Smooth muscle cell of the brain vasculature (primary cell): ENCODE measurements at regions not wholly inside any gene's neighbourhood (a gene's known extent, or its start where the extent isn't known, plus 50 kb on each side); places are given as distances from the start of the nearest gene placed in this dataset.

Experiments
- DNase-seq: peaks from one replicate; pipeline ENCODE4 v3.0.0-alpha.2; 2012; ENCODE audit warnings: low read depth, low spot score

DNA sequence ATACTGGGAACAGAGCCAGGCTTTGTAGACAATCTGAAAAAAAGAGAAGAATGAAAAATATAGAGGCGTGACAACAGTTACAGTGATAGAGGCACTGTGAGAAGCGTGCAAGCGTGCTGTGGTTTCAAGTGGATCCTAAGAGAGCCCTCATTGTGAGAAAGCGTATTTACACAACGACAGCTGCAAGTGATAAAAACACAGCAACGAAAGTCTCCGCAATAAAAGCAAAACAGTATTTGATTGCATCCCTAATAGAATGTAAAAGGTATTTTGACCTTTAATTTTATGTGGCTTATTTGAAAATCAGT is 642.7 kb upstream of the ARGLU1 start:
- DNase-seq, result no peak

GRCh38 chr13:107209824-107210722 is 642.1 kb upstream of the ARGLU1 start:
- no peak for DNase-seq

DNA sequence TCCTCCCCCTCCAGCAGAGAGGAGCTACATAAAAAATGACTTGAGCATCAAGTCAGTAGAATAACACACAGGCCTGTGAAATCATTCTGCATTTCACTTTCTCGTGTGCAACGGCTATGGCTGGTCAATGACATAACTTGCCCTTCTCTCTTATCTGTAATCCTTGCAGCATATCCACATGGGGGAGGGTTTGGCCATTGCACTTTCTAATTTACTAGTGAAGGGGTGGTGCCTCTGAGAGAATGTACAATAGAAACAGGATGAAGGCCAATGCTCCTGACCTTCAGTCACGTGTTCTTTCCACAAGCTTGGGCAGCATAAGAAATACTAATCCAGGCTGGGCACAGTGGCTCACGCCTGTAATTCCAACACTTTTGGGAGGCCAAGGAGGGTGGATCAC is 641.0 kb upstream of the ARGLU1 start:
- DNase-seq, result no peak

DNA sequence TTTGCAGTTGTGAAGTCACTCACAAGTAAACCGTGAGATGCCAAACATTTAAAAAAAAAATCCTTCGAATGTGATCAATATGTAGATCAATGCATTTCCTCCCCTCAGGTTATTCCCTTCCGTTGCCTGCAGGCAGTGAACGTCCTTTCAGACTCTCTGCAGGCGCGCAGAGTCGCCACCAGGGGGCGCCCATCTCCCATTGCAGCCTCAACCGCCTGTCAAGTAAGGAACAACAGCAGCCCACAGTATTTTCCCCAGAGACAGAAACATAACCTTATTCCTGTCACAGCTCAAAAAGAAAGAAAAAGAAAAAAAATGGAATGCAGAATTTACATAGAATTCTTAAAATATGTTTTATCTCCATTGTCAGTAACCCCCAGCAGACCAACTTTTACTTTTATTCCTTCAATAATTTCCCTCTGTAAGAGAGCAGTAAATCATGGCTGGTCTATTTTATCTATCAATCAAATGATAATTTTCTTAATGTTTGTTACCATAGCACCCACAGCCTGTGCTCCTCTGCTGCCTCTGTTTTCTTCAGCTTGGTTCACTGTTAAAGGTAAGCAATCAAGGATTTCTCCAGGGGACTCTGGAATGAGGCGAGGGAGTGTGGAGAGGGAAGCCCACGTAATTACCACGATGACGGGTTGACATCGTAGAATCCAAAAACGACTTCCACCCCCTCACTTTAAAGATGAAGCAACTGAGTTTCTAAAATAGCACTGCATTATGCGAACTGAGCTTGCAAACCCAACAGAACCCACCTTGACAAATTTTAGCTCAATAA is 637.6 kb upstream of the ARGLU1 start:
- peak; percentile 12 for DNase-seq

DNA sequence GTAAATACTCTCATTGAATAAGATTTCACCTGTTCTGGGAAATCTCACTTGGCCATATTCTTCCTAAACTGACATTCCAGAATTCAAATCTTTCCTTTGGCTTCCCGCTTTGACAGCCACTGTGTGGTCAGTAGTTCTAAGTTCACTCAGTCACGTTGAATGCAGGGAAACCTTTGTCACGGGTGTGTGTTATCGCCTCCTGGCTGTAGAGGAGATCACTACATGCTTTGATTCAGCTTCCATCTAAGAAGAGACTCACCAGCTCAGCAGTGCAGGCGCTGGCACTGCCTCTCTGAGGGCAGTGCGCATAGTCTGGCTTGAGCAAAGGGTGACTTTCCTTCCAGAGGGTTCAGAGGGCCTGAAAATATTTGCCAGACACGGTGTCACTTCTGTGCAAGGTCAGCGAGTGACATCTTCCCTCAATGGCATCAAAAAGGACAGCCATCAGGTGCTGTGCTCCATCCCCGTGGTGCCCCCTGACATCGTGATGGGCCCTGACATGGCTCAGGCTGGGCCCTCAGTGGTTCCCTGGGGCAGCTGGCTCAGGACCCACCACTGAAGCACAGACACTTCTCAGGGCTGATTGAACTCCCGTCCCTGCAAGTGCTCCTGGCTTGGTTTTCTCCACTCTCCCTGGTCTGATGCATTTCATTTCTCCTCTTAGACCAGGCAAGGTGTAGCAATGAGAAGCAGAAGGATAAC is 635.4 kb upstream of the ARGLU1 start:
- no peak for DNase-seq

DNA sequence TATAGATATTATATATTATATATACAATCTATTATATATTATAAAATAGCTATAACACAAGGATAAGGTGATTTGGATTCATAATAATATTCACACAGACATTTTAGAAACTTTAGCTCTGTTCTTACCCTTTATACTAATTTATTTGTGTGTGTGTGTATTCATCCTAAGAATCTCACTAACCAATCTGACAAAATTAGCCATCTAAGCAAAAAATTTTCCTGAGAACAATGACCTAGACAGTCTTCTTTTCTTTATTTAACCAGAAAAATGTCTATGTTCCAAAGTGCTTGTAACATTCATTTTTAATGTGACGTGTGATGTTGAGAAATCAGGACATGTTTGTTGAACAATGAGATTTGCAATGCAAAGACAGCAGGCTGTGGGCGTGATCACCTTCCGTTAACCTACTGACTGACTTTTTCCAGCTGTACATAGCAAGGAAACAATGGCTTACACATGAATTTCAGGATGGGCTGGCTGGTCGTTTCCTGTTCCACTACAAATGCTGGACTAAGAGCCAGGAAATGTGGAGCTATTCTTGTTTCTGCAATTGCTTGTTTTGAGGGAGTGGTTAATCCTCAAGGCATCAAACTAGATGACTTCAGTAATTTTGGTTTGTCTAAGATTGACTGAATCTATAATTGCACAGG is 634.6 kb upstream of the ARGLU1 start:
- no peak for DNase-seq

- DNase-seq, result no peak
Measured at GRCh38 chr13:107200491-107200890, 632.6 kb upstream of the ARGLU1 start.

GRCh38 chr13:107192289-107192688 is 624.4 kb upstream of the ARGLU1 start:
- no peak for DNase-seq

DNA sequence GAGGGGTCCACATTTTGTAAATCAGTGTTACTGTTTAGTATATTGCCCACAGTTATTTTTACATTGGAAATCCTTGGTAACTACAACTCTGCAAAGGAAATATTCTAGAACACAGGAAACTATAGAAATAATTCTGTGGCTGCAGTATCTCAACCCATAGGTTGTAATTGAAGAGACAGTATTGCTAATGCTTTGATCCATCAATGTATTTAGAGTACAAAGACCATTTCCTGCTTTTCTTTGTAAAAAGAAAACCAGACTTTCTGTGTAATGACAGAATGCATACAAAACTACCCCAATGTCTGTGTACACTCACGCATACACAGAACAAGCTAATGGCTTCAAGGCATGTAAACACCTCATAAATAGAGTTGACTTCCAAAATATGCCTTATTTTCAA is 622.1 kb upstream of the ARGLU1 start:
- no peak for DNase-seq

- no peak for DNase-seq
Measured at GRCh38 chr13:107185889-107186288, 618.0 kb upstream of the ARGLU1 start.

DNA sequence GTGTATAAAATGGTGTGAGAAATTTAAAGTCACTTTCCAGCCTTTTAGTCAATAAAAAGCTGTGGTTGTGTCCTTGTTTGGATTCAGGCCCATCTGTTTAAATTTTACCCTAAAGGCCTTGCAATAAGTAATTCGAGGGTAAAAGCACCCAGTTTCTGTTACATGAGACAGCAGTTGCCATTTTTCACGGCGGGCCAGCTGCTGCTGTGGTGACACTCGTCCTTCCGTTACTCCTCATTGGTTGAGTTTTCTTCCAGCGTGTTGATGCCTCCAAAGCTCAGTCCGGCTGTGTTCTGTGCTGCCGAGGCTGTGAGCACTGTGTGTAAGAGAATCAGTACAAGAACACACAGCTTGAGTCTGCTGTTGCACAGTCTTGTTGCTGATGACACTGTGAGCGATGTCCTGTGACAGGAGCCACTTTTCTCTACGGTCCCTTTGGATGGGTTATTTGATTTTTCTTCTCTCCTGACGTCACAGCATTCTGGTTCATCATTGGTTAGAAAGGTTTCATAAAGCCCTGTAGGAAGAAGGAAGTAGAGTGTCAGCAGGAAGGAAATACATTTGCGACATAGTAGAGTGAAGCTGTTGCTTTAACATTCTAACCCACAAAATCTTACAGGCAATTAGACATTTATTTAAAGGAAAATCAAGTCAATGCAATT is 602.5 kb upstream of the ARGLU1 start:
- DNase-seq, result no peak

DNA sequence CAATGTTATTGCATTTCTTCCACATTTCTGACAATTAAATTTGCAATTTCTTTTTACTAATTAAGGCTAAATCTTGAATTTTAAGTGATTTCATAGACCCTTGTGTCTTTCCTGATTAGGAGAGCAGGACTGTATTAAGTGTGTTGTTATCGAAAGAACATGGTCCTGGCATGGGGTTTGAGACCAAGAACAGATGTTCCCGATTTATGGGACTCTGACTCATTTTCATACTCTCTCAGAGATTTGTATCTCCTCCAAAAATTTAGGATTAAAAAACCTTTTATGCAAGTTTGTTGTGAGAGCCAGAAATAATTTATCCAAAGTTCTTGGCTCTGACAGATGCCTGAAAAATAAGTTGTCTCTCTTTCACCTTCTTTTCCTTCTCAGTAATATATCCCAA is 589.3 kb upstream of the ARGLU1 start:
- DNase-seq, result no peak

DNA sequence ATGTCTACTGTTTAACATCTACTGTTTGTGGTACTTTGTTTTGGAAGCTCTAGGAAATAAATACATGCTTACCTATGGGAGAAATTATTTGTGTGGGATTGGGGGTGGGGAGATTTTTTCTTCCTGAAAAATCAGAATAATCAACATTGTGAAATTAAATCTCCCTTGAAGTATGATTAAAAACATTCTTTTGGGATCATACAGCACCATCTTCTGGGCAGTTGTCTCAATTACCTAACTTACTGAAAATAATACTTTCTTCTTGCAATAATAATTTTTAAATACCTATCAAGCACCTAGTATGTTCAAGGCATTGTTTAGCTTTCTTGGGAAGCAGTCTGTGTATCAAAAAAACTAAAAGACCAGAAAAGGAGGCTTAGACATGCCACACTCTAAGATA is 576.5 kb upstream of the ARGLU1 start:
- DNase-seq, result no peak

GRCh38 chr13:107141767-107142166 is 573.8 kb upstream of the ARGLU1 start:
- no peak for DNase-seq

DNA sequence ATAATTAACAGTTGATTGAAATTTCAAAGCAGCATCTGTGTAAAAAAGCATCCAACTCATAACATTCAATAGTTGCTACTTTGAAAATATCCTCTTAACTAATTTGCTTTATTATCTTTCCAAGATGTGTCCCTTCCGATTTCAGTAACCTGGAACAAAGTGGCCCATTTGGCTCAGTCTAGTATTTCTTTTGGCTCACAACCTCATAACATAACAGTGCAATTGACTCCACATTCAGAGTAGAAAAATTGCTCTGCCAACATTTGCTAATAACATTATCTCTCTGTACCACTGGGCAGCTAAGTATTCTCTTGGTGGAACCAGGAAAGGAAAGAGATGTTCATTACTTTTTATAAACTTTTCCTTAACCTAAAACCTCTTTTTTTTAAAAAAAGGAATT is 571.1 kb upstream of the ARGLU1 start:
- no peak for DNase-seq

DNA sequence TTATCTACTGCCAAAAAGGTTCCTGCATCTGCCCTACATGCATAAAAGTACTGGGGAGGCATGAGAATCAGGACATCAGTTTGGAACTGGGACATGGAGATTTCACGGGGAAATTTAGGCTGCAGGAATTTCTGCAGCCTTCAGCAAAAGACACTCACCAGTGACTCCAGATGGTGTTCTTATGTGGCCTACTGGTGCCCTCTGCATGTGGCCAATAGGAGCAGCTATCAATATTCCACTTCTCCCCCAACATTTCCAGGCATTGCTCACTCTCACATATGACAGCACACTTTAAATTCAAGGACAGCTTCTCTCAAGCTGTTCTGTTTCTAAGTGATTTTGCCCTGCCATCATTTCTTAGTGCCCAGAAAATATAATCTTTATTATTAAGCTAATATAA is 570.5 kb upstream of the ARGLU1 start:
- no peak for DNase-seq

GRCh38 chr13:107133950-107134349 is 566.0 kb upstream of the ARGLU1 start:
- no peak for DNase-seq

- no peak for DNase-seq
Measured at GRCh38 chr13:107130566-107130965, 562.6 kb upstream of the ARGLU1 start.

GRCh38 chr13:107124730-107125129 is 556.8 kb upstream of the ARGLU1 start:
- no peak for DNase-seq

DNA sequence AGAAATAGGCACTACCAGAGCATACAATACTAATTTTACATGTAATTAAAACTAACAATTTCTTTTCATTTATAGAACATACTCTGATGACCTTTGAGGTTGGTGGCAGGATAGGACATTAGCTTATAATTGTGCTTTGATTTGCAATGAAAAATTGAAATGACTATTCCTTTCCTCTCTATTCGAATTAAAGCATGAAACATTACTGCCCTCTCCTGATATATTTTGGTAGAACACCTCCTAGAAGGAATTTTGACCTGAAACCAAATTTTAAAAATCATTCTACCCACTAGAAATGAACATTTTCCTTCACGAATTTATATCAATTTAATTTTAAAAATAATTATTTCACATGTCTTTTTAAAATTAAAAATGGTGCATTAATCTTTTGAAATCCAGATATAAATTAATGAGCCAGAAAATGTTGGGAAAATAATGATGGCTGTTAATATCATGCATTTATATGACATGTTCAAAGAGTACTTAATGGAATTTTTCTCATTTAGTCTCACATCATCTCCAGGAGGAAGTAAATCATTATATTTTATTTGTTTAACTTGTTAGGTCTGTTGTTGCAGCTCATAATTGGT is 556.3 kb upstream of the ARGLU1 start:
- DNase-seq, result no peak

- no peak for DNase-seq
Measured at GRCh38 chr13:107121793-107122192, 553.9 kb upstream of the ARGLU1 start.
